Glutamatergic neuron (in vitro differentiated cells): ENCODE measurements at regions not wholly inside any gene's neighbourhood (a gene's known extent, or its start where the extent isn't known, plus 50 kb on each side); places are given as distances from the start of the nearest gene placed in this dataset.

Source experiments
- DNase-seq: peaks from one replicate; pipeline ENCODE4 v3.0.0; 2022
- H3K27ac Mint-ChIP-seq: one replicate; pipeline ENCODE4 v1.8.0; 2020; ENCODE audit warnings: mild to moderate bottlenecking, mixed read lengths, inconsistent platforms; ENCODE audit not compliant: unreplicated experiment
- H3K27me3 Mint-ChIP-seq: one replicate; pipeline ENCODE4 v1.8.0; 2020; ENCODE audit warnings: mild to moderate bottlenecking, moderate library complexity, mixed read lengths, inconsistent platforms; ENCODE audit not compliant: unreplicated experiment
- H3K36me3 Mint-ChIP-seq: one replicate; pipeline ENCODE4 v1.8.0; 2020; ENCODE audit warnings: mild to moderate bottlenecking, mixed read lengths, inconsistent platforms; ENCODE audit not compliant: unreplicated experiment
- H3K4me1 Mint-ChIP-seq: one replicate; pipeline ENCODE4 v1.8.0; 2020; ENCODE audit warnings: mild to moderate bottlenecking, low read depth, mixed read lengths, inconsistent platforms; ENCODE audit not compliant: unreplicated experiment
- H3K4me3 Mint-ChIP-seq: one replicate; pipeline ENCODE4 v1.8.0; 2020; ENCODE audit warnings: mild to moderate bottlenecking, mixed read lengths, inconsistent platforms; ENCODE audit not compliant: unreplicated experiment
- H3K9me3 Mint-ChIP-seq: one replicate; pipeline ENCODE4 v1.8.0; 2020; ENCODE audit warnings: mild to moderate bottlenecking, moderate library complexity, mixed read lengths, inconsistent platforms; ENCODE audit not compliant: unreplicated experiment
- TF ChIP-seq, protein P1 (sequence below): fragments of 200-600 bp; sonication (generic); IDR thresholded peaks from one replicate; pipeline ENCODE4 v1.5.0; 2021; ENCODE audit not compliant: partially characterized antibody, unreplicated experiment

DNA sequence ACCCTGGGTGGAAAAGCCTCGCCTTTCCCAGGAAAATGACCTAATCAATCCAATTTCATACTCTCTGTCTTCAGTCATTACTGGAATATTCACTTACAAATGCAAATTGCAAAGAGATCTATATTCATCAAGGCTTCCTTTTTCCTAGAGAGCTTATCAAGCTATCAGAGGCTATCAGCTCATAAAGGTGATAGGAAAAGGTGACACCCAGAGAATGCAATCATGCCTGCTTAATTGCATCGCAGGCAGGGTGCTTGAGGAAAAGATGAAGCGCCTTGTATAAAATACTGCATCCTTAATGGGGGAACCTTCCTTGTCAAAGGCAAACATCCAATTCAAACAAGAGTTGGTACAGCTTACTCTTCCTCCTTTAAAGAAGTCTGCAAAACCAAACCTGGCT is 59.7 kb downstream of the SHANK2 start:
- H3K27ac Mint-ChIP-seq = no peak overlapping the region
- peaks cover 7% of the 10 kb centered on the region for H3K27me3 Mint-ChIP-seq
- no peak overlapping the region for H3K4me3 Mint-ChIP-seq
- no peak for DNase-seq
- H3K9me3 Mint-ChIP-seq = peaks cover 8% of the 10 kb centered on the region
- TF ChIP-seq, protein P1, sequence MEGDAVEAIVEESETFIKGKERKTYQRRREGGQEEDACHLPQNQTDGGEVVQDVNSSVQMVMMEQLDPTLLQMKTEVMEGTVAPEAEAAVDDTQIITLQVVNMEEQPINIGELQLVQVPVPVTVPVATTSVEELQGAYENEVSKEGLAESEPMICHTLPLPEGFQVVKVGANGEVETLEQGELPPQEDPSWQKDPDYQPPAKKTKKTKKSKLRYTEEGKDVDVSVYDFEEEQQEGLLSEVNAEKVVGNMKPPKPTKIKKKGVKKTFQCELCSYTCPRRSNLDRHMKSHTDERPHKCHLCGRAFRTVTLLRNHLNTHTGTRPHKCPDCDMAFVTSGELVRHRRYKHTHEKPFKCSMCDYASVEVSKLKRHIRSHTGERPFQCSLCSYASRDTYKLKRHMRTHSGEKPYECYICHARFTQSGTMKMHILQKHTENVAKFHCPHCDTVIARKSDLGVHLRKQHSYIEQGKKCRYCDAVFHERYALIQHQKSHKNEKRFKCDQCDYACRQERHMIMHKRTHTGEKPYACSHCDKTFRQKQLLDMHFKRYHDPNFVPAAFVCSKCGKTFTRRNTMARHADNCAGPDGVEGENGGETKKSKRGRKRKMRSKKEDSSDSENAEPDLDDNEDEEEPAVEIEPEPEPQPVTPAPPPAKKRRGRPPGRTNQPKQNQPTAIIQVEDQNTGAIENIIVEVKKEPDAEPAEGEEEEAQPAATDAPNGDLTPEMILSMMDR = no peak
- no peaks in the 10 kb centered on the region for H3K36me3 Mint-ChIP-seq
- peaks cover 5% of the 10 kb centered on the region for H3K4me1 Mint-ChIP-seq

DNA sequence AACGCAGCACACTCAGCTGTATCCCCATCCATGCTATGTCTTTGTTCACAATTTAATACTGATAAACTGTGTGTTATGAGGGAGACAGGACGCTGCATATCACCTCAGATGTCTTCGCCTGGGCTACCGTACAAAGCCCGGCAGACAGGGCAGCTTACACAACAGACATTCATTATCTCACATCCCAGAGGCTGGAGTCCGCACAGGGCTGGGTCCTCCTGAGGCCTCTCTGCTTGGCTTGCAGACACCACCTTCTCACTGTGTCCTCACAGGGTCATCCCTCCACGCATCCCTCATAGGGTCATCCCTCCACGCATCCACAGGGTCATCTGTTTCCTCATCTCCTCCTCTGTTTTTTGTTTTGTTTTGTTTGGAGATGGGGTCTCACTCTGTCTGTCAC is 61.2 kb downstream of the SHANK2 start:
- Mint-ChIP-seq H3K4me3 (no peak overlapping the region), H3K9me3 (peaks cover 8% of the 10 kb centered on the region), H3K27me3 (peaks cover 10% of the 10 kb centered on the region), H3K27ac (no peak overlapping the region), H3K4me1 (no peaks in the 10 kb centered on the region), H3K36me3 (no peaks in the 10 kb centered on the region)
- TF ChIP-seq, protein P1 = no peak
- DNase-seq = no peak

DNA sequence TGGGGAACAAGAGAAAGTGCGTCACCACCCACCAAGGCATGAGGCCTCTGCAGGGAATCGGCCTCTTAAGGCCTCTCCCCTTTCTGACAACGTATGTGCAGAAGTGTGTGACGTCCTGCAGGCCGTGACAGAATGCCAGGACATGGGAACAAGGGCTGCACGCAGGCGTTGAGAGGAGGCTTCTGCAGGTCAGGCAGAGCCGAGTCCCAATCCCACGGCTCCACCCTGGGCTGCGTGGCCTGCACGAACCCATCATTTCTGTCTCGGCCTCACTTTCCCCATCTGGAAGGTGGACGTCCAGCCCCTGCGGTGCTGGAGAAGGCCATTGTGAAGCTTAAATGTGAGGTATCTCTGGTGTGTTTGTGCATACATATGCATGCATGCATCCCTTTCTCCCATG is 61.8 kb downstream of the SHANK2 start:
- Mint-ChIP-seq H3K4me3 (no peak overlapping the region), H3K27ac (no peak overlapping the region), H3K36me3 (no peaks in the 10 kb centered on the region), H3K9me3 (peaks cover 8% of the 10 kb centered on the region), H3K4me1 (no peaks in the 10 kb centered on the region), H3K27me3 (peaks cover 10% of the 10 kb centered on the region)
- TF ChIP-seq, protein P1 = no peak
- DNase-seq = no peak

DNA sequence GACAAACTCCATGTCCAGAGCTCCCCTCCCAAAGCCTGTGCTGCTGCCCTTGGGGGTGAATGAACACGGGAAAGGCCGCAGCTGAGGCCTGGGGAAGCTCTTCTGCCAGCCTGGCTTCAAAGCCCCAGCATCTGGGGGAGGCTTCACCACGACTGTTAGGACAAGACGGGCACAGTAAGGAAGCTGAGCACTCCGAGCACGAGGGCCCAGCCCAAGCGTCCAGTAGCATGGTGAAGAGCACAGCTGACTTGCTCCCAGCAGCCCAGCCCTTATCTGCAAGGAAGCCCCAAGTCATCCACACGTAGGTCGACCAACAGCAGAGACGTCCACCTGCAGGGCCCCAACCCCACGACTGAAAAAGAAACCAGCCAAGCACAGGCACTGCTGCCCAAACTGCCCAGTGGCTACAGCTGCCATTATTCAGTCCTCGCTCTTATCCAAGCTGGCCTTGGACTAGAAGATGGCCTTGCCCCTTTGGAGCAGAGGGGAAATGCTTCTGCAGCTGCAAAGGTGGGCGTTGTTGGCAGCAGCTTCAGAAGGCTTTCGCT is 62.5 kb downstream of the SHANK2 start:
- Mint-ChIP-seq H3K27ac (no peak overlapping the region), H3K4me1 (no peaks in the 10 kb centered on the region), H3K4me3 (no peak overlapping the region), H3K27me3 (peaks cover 12% of the 10 kb centered on the region), H3K36me3 (no peaks in the 10 kb centered on the region), H3K9me3 (peaks cover 8% of the 10 kb centered on the region)
- DNase-seq = no peak
- TF ChIP-seq, protein P1 = no peak

DNA sequence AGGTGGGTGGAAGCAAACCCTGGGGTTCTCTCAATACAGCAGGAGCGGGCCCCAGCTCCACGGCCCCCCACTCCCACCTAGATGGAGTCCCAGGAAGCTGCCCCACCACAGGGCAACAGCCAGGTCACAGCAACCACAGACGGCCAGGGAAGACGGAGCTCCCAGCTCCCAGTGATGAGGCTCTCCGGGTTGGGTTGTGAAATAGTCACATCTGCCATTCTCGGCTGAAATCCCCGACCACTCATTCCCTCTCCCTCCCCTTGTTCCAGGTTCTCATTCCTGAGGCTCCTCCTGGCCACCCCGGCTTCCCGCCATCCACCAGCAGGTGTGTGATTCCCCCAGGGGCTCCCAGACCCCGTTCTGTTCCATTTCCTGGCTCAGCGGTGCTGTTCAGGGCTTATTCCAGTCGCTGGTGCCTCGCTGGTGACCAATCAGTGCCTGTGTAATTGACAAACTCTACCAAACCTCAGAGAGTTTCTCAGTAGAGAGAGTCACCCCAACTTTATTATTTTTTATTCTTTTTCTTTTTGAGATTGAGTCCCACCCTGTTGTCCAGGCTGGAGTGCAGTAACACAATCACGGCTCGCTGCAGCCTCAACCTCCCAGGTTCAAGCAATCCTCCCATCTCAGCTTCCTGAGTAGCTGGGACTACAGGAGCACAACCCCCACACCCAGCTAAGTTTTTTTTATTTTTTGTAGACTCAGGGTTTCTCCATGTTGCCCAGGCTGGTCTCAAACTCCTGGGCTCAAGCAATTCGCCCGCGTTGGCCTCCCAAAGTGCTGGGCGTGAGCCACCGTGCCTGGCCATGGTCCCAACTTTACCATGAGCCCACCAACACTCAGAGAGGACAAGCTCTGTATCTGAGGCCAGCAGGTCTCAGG is 63.2 kb downstream of the SHANK2 start:
- H3K9me3 Mint-ChIP-seq = peaks cover 8% of the 10 kb centered on the region
- no peak overlapping the region for H3K27ac Mint-ChIP-seq
- TF ChIP-seq, protein P1 = no peak
- no peak for DNase-seq
- H3K4me3 Mint-ChIP-seq = no peak overlapping the region
- H3K36me3 Mint-ChIP-seq = no peaks in the 10 kb centered on the region
- no peaks in the 10 kb centered on the region for H3K4me1 Mint-ChIP-seq
- H3K27me3 Mint-ChIP-seq = peaks cover 14% of the 10 kb centered on the region
